DMS79 treated with DMSO at 0.1 percent for 48 hours (cell line): ENCODE measurements at regions not wholly inside any gene's neighbourhood (a gene's known extent, or its start where the extent isn't known, plus 50 kb on each side); places are given as distances from the start of the nearest gene placed in this dataset.

Source experiments
- DNase-seq: peaks from one replicate; lab custom pipeline; 2025; lab: John Stamatoyannopoulos, UW

GRCh38 chr10:64505501-64505900 lies 984.3 kb downstream of the REEP3 start:
- DNase-seq = no peak

- no peak for DNase-seq
Measured at GRCh38 chr10:64506963-64507362, 985.8 kb downstream of the REEP3 start.

DNA sequence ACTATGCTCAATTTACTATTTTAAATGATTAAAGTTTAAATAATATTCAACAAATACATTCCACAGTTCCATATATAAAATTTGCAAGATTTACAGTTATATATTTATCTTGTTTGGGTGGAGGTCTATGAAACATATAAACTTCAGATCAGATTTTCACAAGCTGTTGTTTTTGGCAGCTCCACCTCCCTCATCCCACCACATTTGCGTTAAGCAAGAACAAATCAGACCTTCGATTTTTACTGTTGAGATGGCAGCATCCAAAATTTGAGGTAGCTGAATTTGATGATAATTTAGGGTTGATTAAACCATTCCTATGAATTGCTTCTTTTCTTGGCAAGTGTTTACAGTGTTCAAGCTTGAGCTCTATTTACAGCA lies 986.4 kb downstream of the REEP3 start:
- no peak for DNase-seq

DNA sequence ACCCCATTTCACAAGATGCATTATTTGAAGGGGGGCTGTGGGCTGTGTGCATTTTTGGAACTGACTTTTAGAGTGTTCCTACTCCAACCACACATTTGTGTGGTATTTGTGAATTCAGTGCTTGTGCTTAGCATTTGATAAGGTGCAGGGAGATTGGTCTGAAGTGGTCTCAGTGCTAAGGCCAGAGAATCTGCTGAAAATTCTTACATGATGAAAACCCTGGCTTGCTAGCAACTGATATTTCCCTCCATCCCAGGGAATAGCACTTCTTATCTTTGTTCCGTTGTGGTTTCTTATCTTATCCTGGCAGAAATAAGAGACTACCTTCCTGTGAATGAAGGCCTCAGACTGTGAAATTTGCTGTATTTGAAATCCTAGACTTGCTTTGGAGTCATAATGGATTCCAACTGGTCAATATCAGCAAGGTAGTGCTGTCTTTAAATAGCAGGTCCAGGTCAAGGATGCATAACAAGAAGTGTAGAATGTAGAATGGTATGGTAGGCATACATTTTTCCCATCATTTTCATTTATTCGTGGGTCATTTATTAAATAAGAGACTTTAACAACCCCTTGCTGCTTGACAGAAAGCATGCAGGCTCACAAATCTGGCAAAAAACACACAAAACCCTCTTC lies 986.9 kb downstream of the REEP3 start:
- no peak for DNase-seq

- no peak for DNase-seq
Measured at GRCh38 chr10:64515970-64516699, 994.9 kb downstream of the REEP3 start.

DNA sequence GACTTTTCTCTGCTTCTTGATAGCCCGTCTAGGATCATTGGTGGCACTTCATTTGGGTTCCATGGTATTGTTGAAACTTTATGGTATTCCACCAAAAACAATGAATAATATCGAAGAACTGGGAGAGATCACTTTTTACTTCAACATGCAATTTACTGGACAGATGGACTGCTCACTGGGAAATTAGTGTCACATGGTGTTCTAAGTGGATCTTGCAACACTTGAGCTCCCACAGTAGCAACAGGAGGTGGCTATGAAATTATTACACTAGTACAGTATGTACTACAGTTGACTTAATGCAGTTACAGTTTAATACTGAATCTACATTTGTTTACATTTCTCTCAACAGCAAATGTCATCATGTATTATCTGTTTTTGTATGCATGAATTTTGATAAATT lies 997.3 kb downstream of the REEP3 start:
- DNase-seq = no peak

DNA sequence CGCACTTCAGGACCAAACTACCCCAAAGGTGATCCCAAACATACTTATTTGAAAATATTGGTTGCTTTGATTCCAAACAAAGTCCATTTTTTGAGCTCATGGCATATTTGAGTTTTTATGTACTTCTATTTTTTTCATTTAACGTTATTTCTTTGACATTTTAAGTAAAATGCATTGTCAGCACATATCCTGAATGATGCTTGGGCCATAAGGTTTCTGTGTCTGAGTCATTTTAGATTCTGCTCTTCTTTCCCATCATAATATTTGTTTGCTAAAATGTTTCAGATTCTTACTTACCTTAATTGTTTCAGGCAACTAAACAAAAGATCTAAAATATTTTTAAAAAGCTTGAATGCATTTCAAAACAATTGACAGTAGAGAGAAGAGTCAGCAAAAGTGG lies 998.2 kb downstream of the REEP3 start:
- DNase-seq = no peak

DNA sequence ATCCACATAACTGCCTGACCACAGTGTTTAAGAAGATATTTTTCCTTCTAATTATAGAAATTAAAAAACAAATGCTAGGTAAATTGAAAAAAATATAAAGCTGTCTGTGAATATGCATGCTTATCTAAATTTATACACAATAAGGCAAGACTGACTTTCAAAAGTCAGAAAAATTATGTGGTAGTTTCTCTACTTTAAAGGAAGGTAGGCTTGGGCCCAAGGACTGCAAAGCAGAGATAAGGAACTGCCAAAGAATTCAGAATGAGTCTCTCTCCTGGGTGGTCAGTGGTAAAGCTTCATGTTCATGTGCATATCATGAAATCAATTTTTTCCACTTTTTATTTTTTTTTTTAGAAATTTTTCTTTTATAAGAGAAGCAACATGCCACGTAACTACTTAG lies 998.6 kb downstream of the REEP3 start:
- no peak for DNase-seq

GRCh38 chr10:64523065-64523759 lies 1002.0 kb downstream of the REEP3 start:
- DNase-seq = no peak

DNA sequence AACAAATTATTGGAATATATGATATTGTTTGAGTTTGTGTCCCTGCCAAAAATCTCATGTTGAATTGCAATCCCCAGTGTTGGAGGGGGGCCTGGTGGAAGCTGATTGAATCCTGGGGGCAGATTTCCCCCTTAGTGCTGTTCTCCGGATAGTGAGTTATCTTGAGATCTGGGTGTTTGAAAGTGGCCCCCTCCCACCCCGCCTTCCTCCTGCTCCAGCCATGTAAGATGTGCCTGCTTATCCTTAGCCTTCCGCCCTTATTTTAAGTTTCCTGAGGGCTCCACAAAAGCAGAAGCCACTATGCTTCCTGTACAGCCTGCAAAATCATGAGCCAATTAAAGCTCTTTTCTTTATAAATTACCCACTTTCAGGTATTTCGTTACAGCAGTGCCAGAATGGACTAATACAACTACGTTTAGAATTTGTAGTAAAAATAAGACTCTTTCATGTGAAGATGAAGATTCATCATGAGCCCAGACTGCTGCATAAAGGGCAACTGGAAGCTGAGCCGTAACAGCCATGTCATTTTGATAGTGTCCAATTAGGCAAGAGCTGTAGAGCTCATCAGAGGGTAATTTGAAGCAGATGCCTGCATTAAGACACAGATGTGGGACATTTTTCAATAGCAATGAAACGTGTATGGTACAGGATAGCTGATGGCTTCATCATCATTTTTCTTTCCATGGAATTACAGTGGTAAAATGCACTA lies 1007.2 kb downstream of the REEP3 start:
- no peak for DNase-seq

DNA sequence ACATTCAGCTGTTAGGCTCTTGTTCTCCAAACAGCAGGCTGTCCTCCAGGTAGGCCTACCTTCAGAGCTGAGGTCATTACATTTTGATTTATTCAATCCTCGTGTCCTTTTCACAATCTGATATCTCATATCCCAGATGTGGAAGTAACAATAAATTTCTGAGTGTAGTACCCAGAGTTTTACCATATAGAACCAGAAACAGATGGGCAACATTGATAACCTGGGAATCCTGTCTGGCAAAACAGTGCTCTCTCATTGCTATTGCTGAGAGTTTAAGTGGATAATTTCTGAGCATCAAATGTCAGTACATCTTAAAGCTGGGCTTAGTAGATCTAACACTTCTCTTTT lies 1007.8 kb downstream of the REEP3 start:
- no peak for DNase-seq

- DNase-seq = no peak
Measured at GRCh38 chr10:64534616-64535015, 1013.4 kb downstream of the REEP3 start.

GRCh38 chr10:64535131-64535867 lies 1014.1 kb downstream of the REEP3 start:
- DNase-seq = no peak

- no peak for DNase-seq
Measured at GRCh38 chr10:64537112-64537511, 1015.9 kb downstream of the REEP3 start.

DNA sequence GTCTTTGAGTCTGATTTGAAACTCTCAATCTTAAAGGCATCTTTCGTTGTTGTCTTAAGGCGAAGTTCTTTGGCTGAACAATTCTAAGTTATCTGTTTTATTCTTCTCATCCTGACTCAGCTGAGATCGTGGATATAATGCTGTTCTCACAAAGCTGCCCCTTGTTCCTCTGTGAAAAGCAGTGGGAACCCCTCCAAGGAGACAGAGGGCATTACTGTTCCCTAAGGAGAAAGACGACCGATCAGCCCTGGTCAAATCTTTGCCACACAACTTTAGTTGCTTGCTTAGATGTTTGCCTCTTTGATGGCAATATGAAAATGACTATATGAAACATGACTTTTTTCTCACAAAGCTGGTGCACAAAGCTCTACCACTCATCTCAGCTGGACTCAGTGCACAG lies 1016.7 kb downstream of the REEP3 start:
- DNase-seq = no peak

- DNase-seq = no peak
Measured at GRCh38 chr10:64546073-64546472, 1024.9 kb downstream of the REEP3 start.

DNA sequence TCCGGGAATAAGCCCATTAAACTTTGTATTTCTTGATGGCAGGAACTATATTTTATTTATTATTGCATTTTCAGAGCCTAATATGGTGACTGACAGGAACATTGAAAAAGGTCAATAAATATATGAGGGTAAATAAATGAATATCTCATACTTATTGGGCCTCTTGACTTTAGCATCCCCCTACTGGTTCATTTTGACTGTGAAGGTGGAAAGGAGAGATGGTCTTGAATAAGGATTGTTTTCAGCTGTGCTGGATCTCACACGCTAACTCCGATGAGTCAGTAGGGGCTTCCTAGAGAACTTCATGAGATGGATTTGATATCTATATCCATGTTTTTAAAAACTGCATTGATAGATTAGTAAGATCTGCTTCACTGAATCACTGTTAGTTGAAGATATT lies 1026.0 kb downstream of the REEP3 start:
- no peak for DNase-seq

- DNase-seq = no peak
Measured at GRCh38 chr10:64555666-64556065, 1034.5 kb downstream of the REEP3 start.

DNA sequence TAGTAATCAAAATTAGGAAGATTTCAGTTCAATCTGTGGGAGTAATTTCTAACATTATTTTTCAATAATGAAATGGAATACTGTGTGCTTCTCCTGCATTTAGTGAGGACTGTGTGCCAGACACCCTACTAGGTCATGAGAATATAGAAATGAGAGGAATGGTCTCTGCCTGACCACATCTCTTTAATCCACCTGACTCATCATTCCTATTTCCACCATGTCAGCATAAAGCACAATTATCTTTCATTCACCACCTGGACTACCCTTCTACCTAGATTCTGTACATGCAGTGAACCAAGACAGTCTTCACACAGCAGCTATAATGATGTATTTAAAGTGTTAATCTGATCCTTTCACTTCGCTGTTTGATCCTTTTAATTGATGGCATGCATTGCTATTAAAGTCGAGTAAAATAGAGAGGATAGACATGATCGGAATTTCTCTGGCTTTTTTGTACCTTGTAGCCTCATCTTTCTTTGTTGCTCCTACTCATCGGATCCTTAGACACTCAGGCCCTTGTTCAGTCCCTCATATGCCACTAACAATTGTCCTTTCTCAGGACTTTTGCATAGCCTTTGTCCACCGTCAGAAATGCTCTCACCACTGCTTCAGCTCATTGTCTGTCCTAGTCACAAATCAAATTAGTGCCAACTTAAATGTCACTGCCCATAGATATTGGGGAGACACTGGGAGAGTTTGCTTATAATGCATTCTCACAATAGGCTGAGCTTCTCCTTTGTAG lies 1037.1 kb downstream of the REEP3 start:
- no peak for DNase-seq

- DNase-seq = no peak
Measured at GRCh38 chr10:64571056-64571455, 1049.9 kb downstream of the REEP3 start.

- no peak for DNase-seq
Measured at GRCh38 chr10:64573623-64574325, 1052.6 kb downstream of the REEP3 start.
